ENCODE measurements at regions not wholly inside any gene's neighbourhood (a gene's known extent, or its start where the extent isn't known, plus 50 kb on each side); places are given as distances from the start of the nearest gene placed in this dataset.

GRCh38 chr12:107564946-107565345 lies 120.7 kb upstream of the PWP1 start:
- DNase-seq = no peak

GRCh38 chr12:107565551-107565950 lies 120.0 kb upstream of the PWP1 start:
- no peak for DNase-seq

DNA sequence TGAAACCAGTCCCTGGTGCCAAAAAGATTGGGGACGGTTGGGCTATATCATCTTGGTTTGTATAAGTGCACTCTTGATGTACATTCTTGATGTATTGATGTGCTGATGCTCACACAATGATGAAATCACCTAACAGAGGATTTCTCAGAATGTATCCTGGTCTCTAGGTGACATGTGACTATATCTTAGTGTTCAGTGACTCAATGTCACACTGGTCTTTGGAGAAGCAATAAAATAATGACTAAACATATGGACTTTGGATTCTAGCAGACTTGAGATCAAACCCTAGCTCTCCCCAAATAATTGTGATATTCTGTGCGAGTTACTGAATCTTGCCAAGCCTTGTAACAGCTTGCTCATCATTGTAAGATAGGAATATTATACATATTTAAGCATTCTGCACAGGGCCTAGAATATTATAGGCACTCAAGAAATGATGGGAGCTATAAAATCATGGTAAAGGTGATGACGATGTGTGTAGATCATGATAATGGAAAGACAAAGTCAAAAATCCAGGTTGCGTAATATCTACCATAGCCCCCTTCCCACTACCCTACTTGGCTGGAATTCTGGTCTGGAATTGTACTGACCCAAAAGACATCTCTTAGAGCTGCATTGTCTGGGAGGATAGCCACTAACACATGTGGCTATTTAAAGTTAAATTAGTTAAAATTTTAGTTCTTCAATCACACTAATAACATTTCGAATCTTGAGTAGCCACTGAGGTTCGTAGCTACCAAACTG lies 117.6 kb upstream of the PWP1 start:
- DNase-seq = no peak

DNA sequence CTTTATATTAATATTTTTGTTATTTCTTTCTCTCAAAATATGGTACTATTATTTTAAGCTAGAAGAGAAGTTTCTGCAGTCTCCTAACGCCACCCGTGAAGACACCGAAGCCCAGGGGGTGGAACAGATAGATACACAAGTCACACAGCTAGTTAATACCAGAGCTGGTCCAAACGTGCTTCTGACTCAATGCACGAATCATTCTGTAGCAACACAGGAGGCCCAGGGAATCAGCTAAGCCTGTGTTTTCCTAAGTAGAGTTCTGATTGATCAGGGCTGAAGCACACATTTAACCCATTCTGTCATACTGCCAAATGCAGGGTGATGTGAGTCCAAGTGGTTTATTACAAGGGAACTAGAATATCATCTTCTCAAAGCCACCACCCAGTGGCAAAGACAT lies 116.9 kb upstream of the PWP1 start:
- no peak for DNase-seq

GRCh38 chr12:107570721-107571120 lies 114.9 kb upstream of the PWP1 start:
- DNase-seq = no peak

DNA sequence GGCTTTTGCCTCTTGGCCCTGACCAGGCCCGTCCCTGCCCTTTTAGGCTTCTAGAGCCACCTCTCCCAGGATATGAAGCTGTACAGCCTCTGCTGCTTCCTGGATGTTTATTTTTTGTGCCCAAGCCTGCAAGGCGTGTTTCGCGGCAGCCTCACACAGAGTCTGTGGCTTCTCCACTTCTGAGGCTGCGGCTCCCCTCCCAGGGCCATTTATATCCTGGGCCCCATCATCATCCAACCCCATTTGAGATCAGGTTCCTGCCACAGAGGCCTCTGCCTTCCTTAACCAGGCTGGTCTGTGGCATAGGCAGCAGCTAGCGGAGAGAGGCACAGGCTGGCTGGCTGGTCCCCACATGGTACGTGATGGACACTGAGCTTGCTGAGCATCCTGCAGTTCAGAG lies 114.1 kb upstream of the PWP1 start:
- DNase-seq = no peak

GRCh38 chr12:107574691-107575090 lies 110.9 kb upstream of the PWP1 start:
- no peak for DNase-seq

GRCh38 chr12:107580750-107581618 lies 104.6 kb upstream of the PWP1 start:
- no peak for DNase-seq

- DNase-seq = no peak
Measured at GRCh38 chr12:107581619-107582015, 104.0 kb upstream of the PWP1 start.

- DNase-seq = no peak
Measured at GRCh38 chr12:107583551-107583950, 102.0 kb upstream of the PWP1 start.

DNA sequence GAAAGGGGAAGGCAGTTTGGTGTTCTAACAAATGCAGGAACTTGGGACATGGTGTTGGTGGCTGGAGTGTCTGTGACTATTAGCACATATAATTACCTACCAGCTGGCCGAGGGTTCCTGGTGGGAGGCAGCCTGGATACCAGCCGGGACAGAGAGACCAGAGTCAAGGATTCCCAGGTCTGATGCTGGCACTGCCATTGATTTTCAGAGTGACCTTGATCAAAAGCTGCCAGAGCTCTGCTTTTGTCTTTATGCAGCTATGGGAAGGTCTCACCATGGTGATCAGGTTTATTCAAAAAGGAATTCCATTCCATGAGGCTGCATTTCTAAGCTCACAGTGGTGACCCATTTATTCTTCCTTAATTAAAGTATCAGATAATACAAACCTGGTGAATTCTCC lies 101.0 kb upstream of the PWP1 start:
- DNase-seq = no peak

- no peak for DNase-seq
Measured at GRCh38 chr12:107586256-107586970, 99.2 kb upstream of the PWP1 start.

- no peak for DNase-seq
Measured at GRCh38 chr12:107590413-107590812, 95.2 kb upstream of the PWP1 start.

DNA sequence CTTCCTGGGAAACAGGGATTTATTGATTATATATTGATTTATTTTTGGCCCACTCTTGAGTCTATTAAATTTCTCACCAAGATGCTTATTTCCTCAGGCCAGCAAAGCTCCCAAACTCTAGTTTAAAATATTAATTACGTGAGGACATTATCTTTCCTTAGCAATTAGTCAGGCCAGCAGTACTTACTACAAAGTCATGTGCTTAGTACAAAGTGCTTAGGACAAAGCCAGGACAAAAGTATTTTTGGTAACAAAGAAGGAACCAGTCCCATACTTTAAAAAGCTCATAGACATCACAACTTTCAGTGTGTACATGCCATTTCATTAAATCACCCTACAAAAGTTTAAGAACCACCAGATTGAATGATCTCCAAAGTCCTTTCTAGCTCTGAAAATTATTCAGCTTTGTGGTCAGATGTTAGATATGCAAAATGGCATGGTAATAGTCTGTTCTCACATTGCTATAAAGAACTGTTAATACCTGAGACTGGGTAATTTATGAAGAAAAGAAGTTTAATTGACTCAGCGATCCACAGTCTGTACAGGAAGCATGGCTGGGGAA lies 94.7 kb upstream of the PWP1 start:
- DNase-seq = no peak

DNA sequence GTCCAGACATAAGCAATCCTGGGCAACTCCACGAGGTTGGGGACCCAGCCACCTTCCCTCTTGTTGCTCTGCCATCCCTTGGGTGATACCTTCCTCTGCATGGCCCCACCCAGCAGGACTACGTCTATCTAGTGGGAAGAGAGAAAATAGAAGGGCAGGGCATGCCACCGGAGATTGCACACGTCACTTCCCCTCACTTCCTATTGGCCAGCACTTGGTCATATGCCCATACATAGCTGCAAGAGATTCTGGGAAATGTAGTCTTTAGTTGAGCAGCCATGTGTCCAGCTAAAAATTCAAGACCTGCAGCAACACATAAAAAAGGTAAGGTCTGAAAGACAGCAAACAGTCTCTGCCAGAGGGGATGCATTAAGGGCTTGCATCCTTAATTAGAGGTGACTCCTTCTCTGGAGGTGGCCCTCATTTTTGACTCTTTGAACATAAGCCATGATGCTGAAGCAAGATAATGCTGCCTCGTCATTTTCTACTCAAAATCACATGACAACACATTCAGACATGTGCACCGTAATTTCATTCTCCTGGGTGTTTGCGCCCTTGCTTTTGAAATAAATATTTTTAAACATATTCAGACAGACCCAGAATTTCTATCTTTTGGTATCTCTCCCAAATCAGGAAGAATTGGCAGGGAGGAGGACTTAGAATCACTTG lies 91.8 kb upstream of the PWP1 start:
- no peak for DNase-seq

GRCh38 chr12:107594995-107595394 lies 90.6 kb upstream of the PWP1 start:
- no peak for DNase-seq

DNA sequence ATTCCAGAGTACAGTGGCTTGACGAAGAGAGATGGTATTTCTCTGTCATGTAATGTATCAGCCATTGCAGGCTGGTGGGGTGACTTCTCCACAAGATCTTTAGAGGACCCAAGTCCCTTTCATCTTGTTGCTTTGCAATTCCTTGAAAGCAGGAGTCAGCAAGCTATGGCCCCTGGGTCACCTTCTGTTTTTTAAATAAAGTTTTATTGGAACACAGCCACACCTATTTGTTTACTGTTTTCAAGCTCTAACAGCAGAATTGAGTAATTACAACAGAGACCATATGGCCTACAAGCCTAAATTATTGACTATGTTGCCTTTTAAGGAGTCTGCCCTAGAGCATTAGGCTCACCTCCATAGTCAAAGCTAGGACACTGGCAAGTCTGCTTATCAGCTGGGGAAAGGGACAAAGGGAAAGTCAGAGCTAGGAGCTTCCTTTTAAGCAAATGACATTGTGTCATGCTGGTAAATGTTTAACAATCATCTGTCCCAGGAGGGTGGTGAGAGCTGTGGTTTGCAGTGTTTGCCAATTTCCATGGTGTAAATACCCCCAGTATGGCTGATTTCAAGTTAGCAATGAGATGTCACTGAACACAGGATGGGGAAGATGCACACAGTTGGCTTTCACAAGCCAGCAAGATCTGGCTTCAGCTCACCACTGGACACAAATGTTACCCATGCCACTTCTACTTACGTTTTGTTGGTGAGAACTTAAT lies 87.7 kb upstream of the PWP1 start:
- DNase-seq = no peak

- DNase-seq = no peak
Measured at GRCh38 chr12:107598906-107599305, 86.7 kb upstream of the PWP1 start.

GRCh38 chr12:107600581-107601144 lies 84.9 kb upstream of the PWP1 start:
- no peak for DNase-seq

DNA sequence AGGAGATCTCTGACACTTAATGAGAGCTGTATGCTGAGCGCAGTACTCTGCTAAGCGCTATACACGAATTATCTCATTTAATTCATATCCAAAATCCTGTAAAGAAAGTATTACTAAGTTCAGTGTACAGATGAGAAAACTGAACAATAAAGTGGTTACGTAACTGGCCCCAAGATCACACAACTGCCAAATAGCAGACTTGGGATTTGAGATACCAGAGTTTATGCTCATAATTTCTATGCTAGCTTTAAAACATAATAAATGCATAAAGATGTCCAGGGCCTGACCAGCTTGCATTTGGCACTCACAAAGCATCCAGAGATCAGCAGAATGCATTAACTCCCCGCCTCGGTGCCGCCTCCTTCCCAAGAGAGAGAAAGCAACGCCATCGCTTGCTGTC lies 83.2 kb upstream of the PWP1 start:
- DNase-seq = no peak

- DNase-seq = no peak
Measured at GRCh38 chr12:107605293-107605692, 80.3 kb upstream of the PWP1 start.
